Panc1 (cell line): ENCODE measurements at regions not wholly inside any gene's neighbourhood (a gene's known extent, or its start where the extent isn't known, plus 50 kb on each side); places are given as distances from the start of the nearest gene placed in this dataset.

Experiments
- ATAC-seq: fragments of 200-7000 bp; cut with Tn5 transposase; 2 replicates; pipeline ENCODE4 v1.9.1; 2020; ENCODE audit warnings: mild to moderate bottlenecking, moderate library complexity
- BruUV-seq: library from RNA; stranded (reverse); fragments of 400-500 nt; replicated peaks from 2 replicates; lab custom pipeline; 2021; lab: Mats Ljungman, UMichigan
- CTCF ChIA-PET: fragments of 300-600 bp; sonication (Branson Sonifier 250); formaldehyde crosslinking; loops from one replicate; lab custom pipeline; 2022; ENCODE audit warnings: antibody characterized with exemption; lab: Charles Lee
- POLR2A ChIA-PET: fragments of 300-600 bp; sonication (Branson Sonifier 250); formaldehyde crosslinking; loops from one replicate; lab custom pipeline; 2022; ENCODE audit warnings: antibody characterized with exemption; lab: Charles Lee
- DNase-seq: peaks from one replicate; pipeline ENCODE4 v3.0.0-alpha.2; 2010; ENCODE audit warnings: low read depth, low spot score
- H3K27ac ChIP-seq: 2 replicates; pipeline ENCODE4 v1.5.1; 2011; ENCODE audit warnings: mild to moderate bottlenecking, low read length, inconsistent platforms
- H3K27me3 ChIP-seq: fragments of 200-500 bp; sonication (Bioruptor generic); 2 replicates; pipeline ENCODE4 v1.6.0; 2014; ENCODE audit warnings: low read length, inconsistent platforms; ENCODE audit not compliant: control insufficient read depth, insufficient read depth
- H3K36me3 ChIP-seq: fragments of 200-500 bp; sonication (Bioruptor generic); 2 replicates; pipeline ENCODE4 v1.5.1; 2014; ENCODE audit warnings: inconsistent platforms, mild to moderate bottlenecking, low read length, moderate library complexity; ENCODE audit not compliant: control insufficient read depth, insufficient read depth
- H3K4me1 ChIP-seq: 2 replicates; pipeline ENCODE4 v1.5.1; 2011; ENCODE audit warnings: inconsistent platforms, mild to moderate bottlenecking, low read length, moderate library complexity; ENCODE audit not compliant: control insufficient read depth, insufficient read depth
- H3K4me3 ChIP-seq, 2 experiments: 2 replicates each; pipeline ENCODE4 v1.5.1; 2011 to 2012; ENCODE audit warnings: low read depth in 2 of 2, low read length in 2 of 2, mild to moderate bottlenecking in 2 of 2, inconsistent platforms in 1 of 2, moderate library complexity in 1 of 2
- H3K9me3 ChIP-seq: fragments of 200-500 bp; sonication (Bioruptor generic); 2 replicates; pipeline ENCODE4 v1.5.1; 2014; ENCODE audit warnings: low read depth, mild to moderate bottlenecking, inconsistent platforms, low read length, moderate library complexity; ENCODE audit not compliant: control insufficient read depth, insufficient read depth
- CTCF ChIP-seq: fragments of 450-650 bp; IDR thresholded peaks from 2 replicates; pipeline ENCODE4 v1.5.1; 2017; ENCODE audit warnings: mild to moderate bottlenecking
- POLR2AphosphoS5 ChIP-seq: IDR thresholded peaks from 2 replicates; pipeline ENCODE4 v1.6.1; 2012; ENCODE audit warnings: mild to moderate bottlenecking, low read depth, low read length, moderate library complexity
- REST ChIP-seq, 2 experiments: IDR thresholded peaks; 2 replicates each; pipeline ENCODE4 v1.6.1; 2011 to 2012; ENCODE audit warnings: low read depth in 2 of 2, control low read depth in 1 of 2, low read length in 1 of 2, mild to moderate bottlenecking in 1 of 2, moderate library complexity in 1 of 2; ENCODE audit not compliant: insufficient read depth in 1 of 2
- SIN3A ChIP-seq: IDR thresholded peaks from 2 replicates; pipeline ENCODE4 v1.6.1; 2012; ENCODE audit warnings: low read depth, mild to moderate bottlenecking, low read length, moderate library complexity, borderline replicate concordance; ENCODE audit not compliant: insufficient read depth
- TCF7L2 ChIP-seq: IDR thresholded peaks from 2 replicates; pipeline ENCODE4 v1.6.1; 2011; ENCODE audit warnings: mild to moderate bottlenecking, low read depth, low read length, inconsistent platforms
- in situ Hi-C: cut with HindIII; loops from 2 replicates; pipeline ENCODE4 v1.10.0; 2016; ENCODE audit warnings: low sequenced_read_pairs, low pct_unique_long_range_greater_than_20kb
- intact Hi-C: fragments of 100-400 bp; cut with micrococcal nuclease; formaldehyde crosslinking; loops from one replicate; pipeline ENCODE4 v1.10.0; 2022; ENCODE audit not compliant: unreplicated experiment

GRCh38 chr6:106799031-106799894 lies 169.9 kb downstream of the QRSL1 start:
- POLR2A ChIA-PET = no interaction called here
- no TSS peak for BruUV-seq

GRCh38 chr6:106797186-106797585 lies 167.8 kb downstream of the QRSL1 start:
- ATAC-seq = no peak
- CTCF ChIA-PET = no interaction called here
- Histone ChIP-seq H3K9me3 (no peaks in the 10 kb centered on the region), H3K27ac (no peak overlapping the region), H3K4me1 (no peaks in the 10 kb centered on the region), H3K27me3 (peaks cover 8% of the 10 kb centered on the region; the same call in 1 of the 2 replicates), H3K4me3 (no peak overlapping the region), H3K36me3 (no peaks in the 10 kb centered on the region)
- in situ Hi-C loops (no loop called here), intact Hi-C loops (no loop called here)
- no TSS peak for BruUV-seq
- POLR2A ChIA-PET = no interaction called here
- DNase-seq = no peak
- TF ChIP-seq SIN3A = no peak
- no peak for TF ChIP-seq TCF7L2
- TF ChIP-seq REST (IDR thresholded peaks at IDR 0.05; ENCODE audit: insufficient read depth in 1 of 2, low read depth in 2 of 2, low read length in 1 of 2) = no peak
- no peak for TF ChIP-seq CTCF

More at GRCh38 chr6:106799031-106799894, 169.9 kb downstream of the QRSL1 start:
- H3K36me3 ChIP-seq = no peaks in the 10 kb centered on the region
- in situ Hi-C loops (no loop called here), intact Hi-C loops (no loop called here)
- H3K27me3 ChIP-seq = peaks cover 5% of the 10 kb centered on the region; the same call in 1 of the 2 replicates
- H3K4me1 ChIP-seq = no peaks in the 10 kb centered on the region
- H3K27ac ChIP-seq = no peak overlapping the region
- no peak for ATAC-seq
- no peak for TF ChIP-seq REST (IDR thresholded peaks at IDR 0.05; ENCODE audit: insufficient read depth in 1 of 2, low read depth in 2 of 2, low read length in 1 of 2)
- TF ChIP-seq SIN3A = no peak
- no peak for TF ChIP-seq CTCF
- no peak for TF ChIP-seq TCF7L2
- no peak for TF ChIP-seq POLR2AphosphoS5
- CTCF ChIA-PET = interaction anchor here (0.5 to 0.7 kb wide), 2 partner anchors 325 to 464 kb away, joined by 3 to 5 read pairs; no protein-coding TSS in a partner anchor
- DNase-seq = no peak
- H3K9me3 ChIP-seq = no peaks in the 10 kb centered on the region
- no peak overlapping the region for H3K4me3 ChIP-seq
